Large intestine (tissue), 3 donors: ENCODE measurements at regions not wholly inside any gene's neighbourhood (a gene's known extent, or its start where the extent isn't known, plus 50 kb on each side); places are given as distances from the start of the nearest gene placed in this dataset.

Source experiments
- DNase-seq, 2 donors: peaks; one replicate each; pipeline versions ENCODE4 v3.0.0 to v3.0.0-alpha.2; 2013
- H3K27ac ChIP-seq: one replicate; pipeline ENCODE4 v1.5.1; 2013; ENCODE audit warnings: low read length
- H3K27me3 ChIP-seq: 2 replicates; pipeline ENCODE4 v1.6.1; 2013; ENCODE audit warnings: low read length; ENCODE audit not compliant: control insufficient read depth, insufficient read depth
- H3K36me3 ChIP-seq: 2 replicates; pipeline ENCODE4 v1.6.1; 2013; ENCODE audit warnings: low read length; ENCODE audit not compliant: control insufficient read depth, insufficient read depth
- H3K4me1 ChIP-seq: one replicate; pipeline ENCODE4 v1.6.1; 2013; ENCODE audit warnings: low read length; ENCODE audit not compliant: control insufficient read depth, insufficient read depth
- H3K4me3 ChIP-seq: one replicate; pipeline ENCODE4 v1.5.1; 2013; ENCODE audit warnings: low read length
- H3K9me3 ChIP-seq: one replicate; pipeline ENCODE4 v1.6.1; 2013; ENCODE audit warnings: mild to moderate bottlenecking, low read depth, low read length, moderate library complexity; ENCODE audit not compliant: control insufficient read depth
- WGBS: methylation state at CpG from one replicate; pipeline ENCODE4 v1.1.5; 2013; ENCODE audit warnings: low lambda C conversion rate; ENCODE audit not compliant: insufficient coverage; 5-methylcytosine and 5-hydroxymethylcytosine counted together

DNA sequence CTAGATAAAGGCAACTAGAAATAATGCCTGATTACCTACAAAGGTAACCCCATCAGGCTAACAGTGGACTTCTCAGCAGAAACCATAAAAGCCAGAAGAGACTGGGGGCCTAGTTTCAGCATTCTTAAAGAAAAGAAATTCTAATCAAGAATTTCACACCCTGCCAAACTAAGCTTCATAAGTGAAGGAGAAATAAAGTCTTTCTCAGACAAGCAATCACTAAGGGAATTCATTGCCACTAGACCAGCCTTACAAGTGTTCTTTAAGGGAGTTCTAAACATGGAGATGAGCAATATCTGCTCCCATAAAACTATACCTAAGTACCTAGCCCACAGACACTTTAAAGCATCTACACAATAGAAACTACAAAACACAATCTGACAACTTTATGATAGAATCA is 823.5 kb downstream of the PCDH17 start:
- no peaks in the 10 kb centered on the region for H3K27me3 ChIP-seq
- H3K4me3 ChIP-seq, result no peak overlapping the region
- peaks cover 4% of the 10 kb centered on the region for H3K4me1 ChIP-seq
- no peak for DNase-seq
- no peak overlapping the region for H3K27ac ChIP-seq
- no peaks in the 10 kb centered on the region for H3K36me3 ChIP-seq
- H3K9me3 ChIP-seq, result peaks cover 13% of the 10 kb centered on the region

GRCh38 chr13:58461217-58461616 is 829.7 kb downstream of the PCDH17 start:
- Histone ChIP-seq H3K27me3 (no peaks in the 10 kb centered on the region), H3K27ac (no peak overlapping the region), H3K36me3 (no peaks in the 10 kb centered on the region), H3K4me3 (no peak overlapping the region), H3K9me3 (no peaks in the 10 kb centered on the region), H3K4me1 (no peaks in the 10 kb centered on the region)
- DNase-seq, result no peak
- WGBS, result 60% methylated on average over 2 of the region's 2 CpGs

DNA sequence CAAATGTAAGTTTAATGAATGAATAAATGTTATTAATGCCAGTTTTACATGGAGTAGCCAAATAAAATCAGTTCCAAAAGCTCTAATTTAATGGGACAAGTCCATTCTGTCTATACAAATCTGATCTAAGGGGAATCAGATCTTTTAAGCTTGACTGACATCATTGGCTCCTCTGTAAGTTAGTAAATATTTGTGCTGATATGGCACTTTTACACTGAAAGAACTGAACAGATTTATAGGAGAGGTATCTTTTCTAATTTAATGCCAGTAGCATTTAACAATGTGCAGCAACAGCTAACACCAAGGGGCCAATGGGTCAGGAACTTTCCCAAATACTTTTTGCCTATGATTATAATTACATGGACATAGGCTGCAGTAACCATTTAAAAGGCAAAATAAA is 832.3 kb downstream of the PCDH17 start:
- no peaks in the 10 kb centered on the region for H3K36me3 ChIP-seq
- peaks cover 3% of the 10 kb centered on the region for H3K9me3 ChIP-seq
- no peak overlapping the region for H3K4me3 ChIP-seq
- peaks cover 3% of the 10 kb centered on the region for H3K4me1 ChIP-seq
- DNase-seq, result no peak
- no peak overlapping the region for H3K27ac ChIP-seq
- no peaks in the 10 kb centered on the region for H3K27me3 ChIP-seq

- H3K27me3 ChIP-seq, result no peaks in the 10 kb centered on the region
- WGBS, result 0% methylated on average over 1 of the region's 4 CpGs
- DNase-seq, result peak; percentile 79 to 90
- H3K27ac ChIP-seq, result peak overlapping the region; percentile 75
- peaks cover 3% of the 10 kb centered on the region for H3K9me3 ChIP-seq
- peaks cover 3% of the 10 kb centered on the region for H3K4me1 ChIP-seq
- no peaks in the 10 kb centered on the region for H3K36me3 ChIP-seq
- H3K4me3 ChIP-seq, result no peak overlapping the region
Measured at GRCh38 chr13:58467176-58467575, 835.6 kb downstream of the PCDH17 start.

- Histone ChIP-seq H3K4me3 (no peak overlapping the region), H3K4me1 (no peaks in the 10 kb centered on the region), H3K36me3 (no peaks in the 10 kb centered on the region), H3K27ac (no peak overlapping the region), H3K9me3 (no peaks in the 10 kb centered on the region), H3K27me3 (no peaks in the 10 kb centered on the region)
- DNase-seq, result no peak
- WGBS, result 86% methylated on average over 1 of the region's 3 CpGs
Measured at GRCh38 chr13:58472483-58472882, 840.9 kb downstream of the PCDH17 start.

- no peak overlapping the region for H3K27ac ChIP-seq
- no peaks in the 10 kb centered on the region for H3K36me3 ChIP-seq
- no peaks in the 10 kb centered on the region for H3K9me3 ChIP-seq
- no peak overlapping the region for H3K4me3 ChIP-seq
- no peak for DNase-seq
- no peaks in the 10 kb centered on the region for H3K27me3 ChIP-seq
- H3K4me1 ChIP-seq, result no peaks in the 10 kb centered on the region
Measured at GRCh38 chr13:58474581-58474980, 843.0 kb downstream of the PCDH17 start.

GRCh38 chr13:58476206-58476918 is 844.8 kb downstream of the PCDH17 start:
- WGBS, result 83% methylated on average over 3 of the region's 6 CpGs
- Histone ChIP-seq H3K9me3 (no peaks in the 10 kb centered on the region), H3K27me3 (no peaks in the 10 kb centered on the region), H3K4me1 (no peaks in the 10 kb centered on the region), H3K4me3 (no peak overlapping the region), H3K36me3 (no peaks in the 10 kb centered on the region), H3K27ac (no peak overlapping the region)
- no peak for DNase-seq

GRCh38 chr13:58478858-58479257 is 847.3 kb downstream of the PCDH17 start:
- WGBS, result 33% methylated on average over 1 of the region's 1 CpG
- H3K4me3 ChIP-seq, result no peak overlapping the region
- H3K9me3 ChIP-seq, result no peaks in the 10 kb centered on the region
- H3K36me3 ChIP-seq, result no peaks in the 10 kb centered on the region
- no peaks in the 10 kb centered on the region for H3K4me1 ChIP-seq
- no peaks in the 10 kb centered on the region for H3K27me3 ChIP-seq
- no peak for DNase-seq
- no peak overlapping the region for H3K27ac ChIP-seq

DNA sequence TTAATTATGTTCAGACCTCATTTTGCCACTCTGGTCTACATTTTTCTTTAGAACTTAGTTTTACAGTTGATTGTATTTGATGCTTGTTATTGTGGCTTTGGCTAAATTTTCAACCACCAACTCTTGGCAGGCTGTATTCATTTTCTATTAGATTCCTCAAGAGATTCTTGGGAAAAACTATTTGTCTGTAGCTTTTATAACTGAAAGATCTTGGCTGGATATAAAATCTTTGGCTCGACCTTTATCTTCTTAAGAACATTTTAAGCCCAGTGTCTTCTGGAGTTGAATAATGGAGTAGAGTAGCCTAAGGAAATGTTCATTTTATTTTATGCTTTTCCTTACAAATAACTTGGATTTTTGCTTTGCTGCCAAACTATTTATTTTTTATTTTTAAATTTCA is 848.5 kb downstream of the PCDH17 start:
- Histone ChIP-seq H3K27ac (no peak overlapping the region), H3K36me3 (no peaks in the 10 kb centered on the region), H3K9me3 (no peaks in the 10 kb centered on the region), H3K4me3 (no peak overlapping the region), H3K27me3 (no peaks in the 10 kb centered on the region), H3K4me1 (no peaks in the 10 kb centered on the region)
- no peak for DNase-seq
- WGBS, result 60% methylated on average over 1 of the region's 1 CpG

DNA sequence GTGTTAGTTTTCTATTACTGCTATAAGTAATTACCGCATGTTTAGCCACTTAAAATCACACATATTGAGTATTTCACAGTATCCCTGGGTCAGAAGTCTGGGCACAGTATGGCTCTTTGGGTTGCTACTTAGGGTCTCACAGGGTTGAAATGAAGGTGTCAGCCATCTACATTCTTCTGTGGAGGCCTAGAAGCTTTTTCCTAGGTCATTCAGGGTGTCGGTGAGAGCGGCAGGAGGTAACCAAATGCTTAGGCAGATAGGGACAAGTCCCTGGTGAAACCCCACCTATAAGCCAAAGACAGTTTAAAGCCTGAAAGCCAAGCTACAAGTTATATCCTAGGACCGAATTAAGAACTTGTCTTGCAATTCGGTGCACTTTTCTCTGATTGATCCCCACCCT is 856.7 kb downstream of the PCDH17 start:
- DNase-seq, result no peak
- Histone ChIP-seq H3K9me3 (peaks cover 2% of the 10 kb centered on the region), H3K27ac (no peak overlapping the region), H3K4me3 (no peak overlapping the region), H3K4me1 (no peaks in the 10 kb centered on the region), H3K27me3 (no peaks in the 10 kb centered on the region), H3K36me3 (no peaks in the 10 kb centered on the region)
- WGBS, result 100% methylated on average over 1 of the region's 5 CpGs

- no peaks in the 10 kb centered on the region for H3K27me3 ChIP-seq
Measured at GRCh38 chr13:58495668-58496067, 864.1 kb downstream of the PCDH17 start.

More at GRCh38 chr13:58495668-58496067, 864.1 kb downstream of the PCDH17 start:
- no peaks in the 10 kb centered on the region for H3K9me3 ChIP-seq
- H3K4me3 ChIP-seq, result no peak overlapping the region
- no peak overlapping the region for H3K27ac ChIP-seq
- no peaks in the 10 kb centered on the region for H3K36me3 ChIP-seq
- no peak for DNase-seq
- 83% methylated on average over 2 of the region's 2 CpGs for WGBS
- no peaks in the 10 kb centered on the region for H3K4me1 ChIP-seq
